HepG2 (cell line): ENCODE measurements at regions not wholly inside any gene's neighbourhood (a gene's known extent, or its start where the extent isn't known, plus 50 kb on each side); places are given as distances from the start of the nearest gene placed in this dataset.

Source experiments
- ATF7-NPFF ChIP-seq: sonication (generic); formaldehyde crosslinking; IDR thresholded peaks from 2 replicates; pipeline ENCODE4 v1.8.1; 2023; ENCODE audit warnings: mild to moderate bottlenecking, low read depth, missing genetic modification reagents, moderate library complexity
- CHD4 ChIP-seq: fragments of 200-600 bp; sonication (generic); IDR thresholded peaks from 2 replicates; pipeline ENCODE4 v1.7.0; 2017; ENCODE audit warnings: mild to moderate bottlenecking, low read length, borderline replicate concordance
- FOSL2 ChIP-seq: sonication (generic); formaldehyde crosslinking; IDR thresholded peaks from 2 replicates; pipeline ENCODE4 v1.4.0; 2020; ENCODE audit warnings: missing genetic modification reagents
- FOXC1 ChIP-seq: sonication (generic); formaldehyde crosslinking; IDR thresholded peaks from 2 replicates; pipeline ENCODE4 v1.8.0; 2022; ENCODE audit warnings: mild to moderate bottlenecking, missing genetic modification reagents, borderline replicate concordance
- HIVEP1 ChIP-seq: sonication (generic); formaldehyde crosslinking; IDR thresholded peaks from 2 replicates; pipeline ENCODE4 v1.4.0; 2020; ENCODE audit warnings: mild to moderate bottlenecking, missing genetic modification reagents
- HOXA3 ChIP-seq: sonication (generic); formaldehyde crosslinking; IDR thresholded peaks from 2 replicates; pipeline ENCODE4 v1.5.0; 2020; ENCODE audit warnings: missing genetic modification reagents
- JUN ChIP-seq: sonication (generic); formaldehyde crosslinking; IDR thresholded peaks from 2 replicates; pipeline ENCODE4 v1.4.0; 2020; ENCODE audit warnings: mild to moderate bottlenecking, missing genetic modification reagents
- JUND ChIP-seq: sonication (generic); formaldehyde crosslinking; IDR thresholded peaks from 2 replicates; pipeline ENCODE4 v1.8.0; 2022; ENCODE audit warnings: mild to moderate bottlenecking, missing genetic modification reagents
- KAT8 ChIP-seq: IDR thresholded peaks from 2 replicates; pipeline ENCODE4 v1.6.1; 2016; ENCODE audit warnings: missing genetic modification reagents, missing compliant biosample characterization
- PHF20 ChIP-seq: sonication (generic); formaldehyde crosslinking; IDR thresholded peaks from 2 replicates; pipeline ENCODE4 v1.5.0; 2020; ENCODE audit warnings: mild to moderate bottlenecking, missing genetic modification reagents
- PHF21A ChIP-seq: sonication (generic); formaldehyde crosslinking; IDR thresholded peaks from 2 replicates; pipeline ENCODE4 v1.5.0; 2020; ENCODE audit warnings: mild to moderate bottlenecking, missing genetic modification reagents
- SAFB2 ChIP-seq: sonication (generic); formaldehyde crosslinking; IDR thresholded peaks from 2 replicates; pipeline ENCODE4 v1.5.1; 2020; ENCODE audit warnings: missing genetic modification reagents, low read depth, mild to moderate bottlenecking, borderline replicate concordance
- YEATS2 ChIP-seq: sonication (generic); formaldehyde crosslinking; IDR thresholded peaks from 2 replicates; pipeline ENCODE4 v1.4.0; 2020; ENCODE audit warnings: missing genetic modification reagents, borderline replicate concordance
- ZBTB42 ChIP-seq: sonication (generic); formaldehyde crosslinking; IDR thresholded peaks from 2 replicates; pipeline ENCODE4 v1.5.0; 2020; ENCODE audit warnings: mild to moderate bottlenecking, missing genetic modification reagents
- ZFAT ChIP-seq: sonication (generic); formaldehyde crosslinking; conservative IDR thresholded peaks from 2 replicates; pipeline ENCODE4 v1.8.1; 2023; ENCODE audit warnings: missing genetic modification reagents, inconsistent platforms
- ZFP37 ChIP-seq: sonication (generic); formaldehyde crosslinking; IDR thresholded peaks from 2 replicates; pipeline ENCODE4 v1.4.0; 2020; ENCODE audit warnings: missing genetic modification reagents, borderline replicate concordance
- ZNF253 ChIP-seq: sonication (generic); formaldehyde crosslinking; IDR thresholded peaks from 2 replicates; pipeline ENCODE4 v1.8.0; 2022; ENCODE audit warnings: mild to moderate bottlenecking, missing genetic modification reagents, borderline replicate concordance
- ZNF569 ChIP-seq: sonication (generic); formaldehyde crosslinking; IDR thresholded peaks from 2 replicates; pipeline ENCODE4 v1.5.0; 2020; ENCODE audit warnings: mild to moderate bottlenecking, missing genetic modification reagents, moderate library complexity, borderline replicate concordance
- ZNF644 ChIP-seq: IDR thresholded peaks from 2 replicates; pipeline ENCODE4 v1.6.1; 2016; ENCODE audit warnings: low read depth
- ZSCAN25 ChIP-seq: sonication (generic); formaldehyde crosslinking; IDR thresholded peaks from 2 replicates; pipeline ENCODE4 v1.8.0; 2022; ENCODE audit warnings: mild to moderate bottlenecking, missing genetic modification reagents
- ZSCAN9 ChIP-seq: IDR thresholded peaks from 2 replicates; pipeline ENCODE4 v1.6.1; 2016; ENCODE audit warnings: borderline replicate concordance
- TF ChIP-seq, protein P1 (sequence below): IDR thresholded peaks from 2 replicates; pipeline ENCODE4 v1.6.1; 2016
- TF ChIP-seq, protein P2 (sequence below): sonication (generic); formaldehyde crosslinking; IDR thresholded peaks from 2 replicates; pipeline ENCODE4 v1.9.0; 2021; ENCODE audit warnings: missing genetic modification reagents, mild to moderate bottlenecking, borderline replicate concordance
- TF ChIP-seq, protein P3 (sequence below): sonication (generic); formaldehyde crosslinking; IDR thresholded peaks from 2 replicates; pipeline ENCODE4 v1.9.0; 2022; ENCODE audit warnings: low read depth, missing genetic modification reagents
- TF ChIP-seq, protein P4 (sequence below): sonication (generic); formaldehyde crosslinking; IDR thresholded peaks from 2 replicates; pipeline ENCODE4 v1.8.0; 2023; ENCODE audit warnings: mild to moderate bottlenecking, missing genetic modification reagents

DNA sequence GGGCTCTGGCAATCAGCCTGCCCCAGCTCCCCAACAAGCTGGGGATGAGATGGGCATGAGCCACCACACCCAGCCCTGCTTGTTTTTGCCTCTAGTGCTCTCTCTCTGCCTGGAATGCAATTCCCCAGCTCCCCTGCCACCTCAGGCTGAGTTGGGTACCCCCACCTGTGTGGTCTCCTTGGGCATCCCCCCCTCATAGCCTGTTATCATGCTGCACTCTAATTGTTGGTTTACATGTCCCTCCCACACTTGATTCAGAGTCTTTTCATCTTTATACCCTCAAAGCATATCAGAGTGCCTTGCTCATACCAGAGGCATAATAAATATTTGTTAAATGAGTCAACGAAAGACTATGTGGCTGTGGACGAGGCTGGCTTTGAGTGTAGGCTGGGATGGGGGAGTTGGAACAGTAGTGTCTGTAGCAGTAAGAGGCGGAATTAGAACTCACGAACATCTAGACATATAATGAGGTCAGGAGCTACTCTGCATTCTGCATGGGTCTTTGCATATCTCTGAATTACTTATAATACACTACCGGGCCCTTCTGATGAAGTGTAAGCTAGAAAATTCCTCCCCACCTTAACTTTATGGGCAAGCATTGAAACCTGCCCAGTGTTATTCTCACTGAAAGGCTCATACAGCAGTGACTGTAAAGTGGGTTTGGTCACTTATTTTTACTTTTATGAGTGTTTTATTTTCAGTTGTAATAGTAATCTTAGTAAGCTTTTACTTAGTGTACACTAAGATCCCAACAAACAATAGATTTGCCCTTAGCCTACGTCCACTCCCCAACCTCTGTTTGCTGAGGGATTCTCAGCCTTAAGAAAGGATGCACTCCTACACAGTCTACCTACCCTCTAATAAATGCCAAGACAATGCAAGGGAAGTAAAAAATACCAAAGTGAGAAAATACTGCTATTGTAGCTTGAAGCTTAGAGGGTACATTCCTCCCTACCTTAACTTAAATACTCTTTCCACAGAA is 58.7 kb downstream of the EDN1 start (continued):
- no peak for TF ChIP-seq ZNF569 (CRISPR knock-in tag)
- peak; percentile 61; the same call in 1 of the 2 replicates for TF ChIP-seq PHF21A (CRISPR knock-in tag)
- peak; percentile 95 for TF ChIP-seq JUND
- TF ChIP-seq, protein P1, sequence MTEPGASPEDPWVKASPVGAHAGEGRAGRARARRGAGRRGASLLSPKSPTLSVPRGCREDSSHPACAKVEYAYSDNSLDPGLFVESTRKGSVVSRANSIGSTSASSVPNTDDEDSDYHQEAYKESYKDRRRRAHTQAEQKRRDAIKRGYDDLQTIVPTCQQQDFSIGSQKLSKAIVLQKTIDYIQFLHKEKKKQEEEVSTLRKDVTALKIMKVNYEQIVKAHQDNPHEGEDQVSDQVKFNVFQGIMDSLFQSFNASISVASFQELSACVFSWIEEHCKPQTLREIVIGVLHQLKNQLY = peak; percentile 81
- TF ChIP-seq ZNF644 (CRISPR knock-in tag) = peak; percentile 48; the same call in 1 of the 2 replicates
- no peak for TF ChIP-seq ZNF253
- no peak for TF ChIP-seq SAFB2
- TF ChIP-seq YEATS2 (CRISPR knock-in tag) = no peak; the same call in 1 of the 2 replicates
- no peak for TF ChIP-seq ZFAT
- peak; percentile 99 for TF ChIP-seq FOSL2 (CRISPR knock-in tag)
- TF ChIP-seq, protein P2, sequence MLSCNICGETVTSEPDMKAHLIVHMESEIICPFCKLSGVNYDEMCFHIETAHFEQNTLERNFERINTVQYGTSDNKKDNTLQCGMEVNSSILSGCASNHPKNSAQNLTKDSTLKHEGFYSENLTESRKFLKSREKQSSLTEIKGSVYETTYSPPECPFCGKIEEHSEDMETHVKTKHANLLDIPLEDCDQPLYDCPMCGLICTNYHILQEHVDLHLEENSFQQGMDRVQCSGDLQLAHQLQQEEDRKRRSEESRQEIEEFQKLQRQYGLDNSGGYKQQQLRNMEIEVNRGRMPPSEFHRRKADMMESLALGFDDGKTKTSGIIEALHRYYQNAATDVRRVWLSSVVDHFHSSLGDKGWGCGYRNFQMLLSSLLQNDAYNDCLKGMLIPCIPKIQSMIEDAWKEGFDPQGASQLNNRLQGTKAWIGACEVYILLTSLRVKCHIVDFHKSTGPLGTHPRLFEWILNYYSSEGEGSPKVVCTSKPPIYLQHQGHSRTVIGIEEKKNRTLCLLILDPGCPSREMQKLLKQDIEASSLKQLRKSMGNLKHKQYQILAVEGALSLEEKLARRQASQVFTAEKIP (CRISPR knock-in tag) = no peak
- TF ChIP-seq, protein P3, sequence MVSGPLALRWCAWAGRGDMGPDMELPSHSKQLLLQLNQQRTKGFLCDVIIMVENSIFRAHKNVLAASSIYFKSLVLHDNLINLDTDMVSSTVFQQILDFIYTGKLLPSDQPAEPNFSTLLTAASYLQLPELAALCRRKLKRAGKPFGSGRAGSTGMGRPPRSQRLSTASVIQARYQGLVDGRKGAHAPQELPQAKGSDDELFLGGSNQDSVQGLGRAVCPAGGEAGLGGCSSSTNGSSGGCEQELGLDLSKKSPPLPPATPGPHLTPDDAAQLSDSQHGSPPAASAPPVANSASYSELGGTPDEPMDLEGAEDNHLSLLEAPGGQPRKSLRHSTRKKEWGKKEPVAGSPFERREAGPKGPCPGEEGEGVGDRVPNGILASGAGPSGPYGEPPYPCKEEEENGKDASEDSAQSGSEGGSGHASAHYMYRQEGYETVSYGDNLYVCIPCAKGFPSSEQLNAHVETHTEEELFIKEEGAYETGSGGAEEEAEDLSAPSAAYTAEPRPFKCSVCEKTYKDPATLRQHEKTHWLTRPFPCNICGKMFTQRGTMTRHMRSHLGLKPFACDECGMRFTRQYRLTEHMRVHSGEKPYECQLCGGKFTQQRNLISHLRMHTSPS = peak; percentile 85; the same call in 1 of the 2 replicates
- 0 out of 2 replicates have a peak, but pooled peaks have one; percentile 24 for TF ChIP-seq ZSCAN25
- no peak for TF ChIP-seq PHF20
- 0 out of 2 replicates have a peak, but pooled peaks have one; percentile 61 for TF ChIP-seq ZFP37 (CRISPR knock-in tag)
- TF ChIP-seq KAT8 (CRISPR knock-in tag) = peak; percentile 58; the same call in 1 of the 2 replicates
- 0 out of 2 replicates have a peak, but pooled peaks have one; percentile 30 for TF ChIP-seq HOXA3
- 0 out of 2 replicates have a peak, but pooled peaks have one; percentile 36 for TF ChIP-seq ATF7-NPFF (CRISPR knock-in tag)
- no peak for TF ChIP-seq FOXC1 (CRISPR knock-in tag)
- TF ChIP-seq HIVEP1 (CRISPR knock-in tag) = no peak
- TF ChIP-seq ZSCAN9 (CRISPR knock-in tag) = no peak
- TF ChIP-seq CHD4 = no peak
- TF ChIP-seq, protein P4, sequence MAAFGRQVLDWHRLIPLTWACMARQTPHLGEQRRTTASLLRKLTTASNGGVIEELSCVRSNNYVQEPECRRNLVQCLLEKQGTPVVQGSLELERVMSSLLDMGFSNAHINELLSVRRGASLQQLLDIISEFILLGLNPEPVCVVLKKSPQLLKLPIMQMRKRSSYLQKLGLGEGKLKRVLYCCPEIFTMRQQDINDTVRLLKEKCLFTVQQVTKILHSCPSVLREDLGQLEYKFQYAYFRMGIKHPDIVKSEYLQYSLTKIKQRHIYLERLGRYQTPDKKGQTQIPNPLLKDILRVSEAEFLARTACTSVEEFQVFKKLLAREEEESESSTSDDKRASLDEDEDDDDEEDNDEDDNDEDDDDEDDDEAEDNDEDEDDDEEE (CRISPR knock-in tag) = peak; percentile 55; the same call in 1 of the 2 replicates
- TF ChIP-seq ZBTB42 (CRISPR knock-in tag) = no peak
- peak; percentile 98 for TF ChIP-seq JUN (CRISPR knock-in tag)
